Fibroblast of lung (primary cell): ENCODE measurements at regions not wholly inside any gene's neighbourhood (a gene's known extent, or its start where the extent isn't known, plus 50 kb on each side); places are given as distances from the start of the nearest gene placed in this dataset.

Experiments
- EZH2 ChIP-seq: IDR thresholded peaks from 2 replicates; pipeline ENCODE4 v1.5.1; 2012; ENCODE audit warnings: low read length, control low read depth, mild to moderate bottlenecking; ENCODE audit errors: missing control alignments
- TF ChIP-seq, protein P1 (sequence below), 2 donors: IDR thresholded peaks in 1 of 2; conservative IDR thresholded peaks in 1 of 2; 1 replicate in 1 of 2; 2 replicates in 1 of 2; pipeline ENCODE4 v1.5.1; 2011 to 2012; ENCODE audit warnings: low read length in 2 of 2, control low read depth in 1 of 2, inconsistent platforms in 1 of 2, low read depth in 1 of 2, mild to moderate bottlenecking in 1 of 2

DNA sequence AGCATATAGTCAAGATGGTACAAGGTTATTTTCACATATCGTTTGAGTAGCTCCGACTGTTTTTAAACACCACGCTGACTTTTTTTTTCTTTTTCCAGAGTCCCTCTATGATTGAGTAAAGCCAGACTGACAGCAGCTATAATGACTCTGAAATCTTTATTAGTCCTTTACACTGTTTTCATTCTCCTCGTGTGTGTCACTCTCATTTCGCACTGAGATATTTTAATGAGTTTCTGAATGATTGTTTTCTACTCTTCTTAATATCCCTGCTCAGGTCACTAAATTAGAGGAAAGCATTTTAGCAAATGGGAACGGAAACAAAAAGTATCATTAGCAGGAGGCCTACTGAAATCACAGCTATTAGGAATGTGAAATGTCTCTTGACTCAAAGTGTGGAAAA is 162.3 kb upstream of the MTPN start:
- TF ChIP-seq, protein P1, sequence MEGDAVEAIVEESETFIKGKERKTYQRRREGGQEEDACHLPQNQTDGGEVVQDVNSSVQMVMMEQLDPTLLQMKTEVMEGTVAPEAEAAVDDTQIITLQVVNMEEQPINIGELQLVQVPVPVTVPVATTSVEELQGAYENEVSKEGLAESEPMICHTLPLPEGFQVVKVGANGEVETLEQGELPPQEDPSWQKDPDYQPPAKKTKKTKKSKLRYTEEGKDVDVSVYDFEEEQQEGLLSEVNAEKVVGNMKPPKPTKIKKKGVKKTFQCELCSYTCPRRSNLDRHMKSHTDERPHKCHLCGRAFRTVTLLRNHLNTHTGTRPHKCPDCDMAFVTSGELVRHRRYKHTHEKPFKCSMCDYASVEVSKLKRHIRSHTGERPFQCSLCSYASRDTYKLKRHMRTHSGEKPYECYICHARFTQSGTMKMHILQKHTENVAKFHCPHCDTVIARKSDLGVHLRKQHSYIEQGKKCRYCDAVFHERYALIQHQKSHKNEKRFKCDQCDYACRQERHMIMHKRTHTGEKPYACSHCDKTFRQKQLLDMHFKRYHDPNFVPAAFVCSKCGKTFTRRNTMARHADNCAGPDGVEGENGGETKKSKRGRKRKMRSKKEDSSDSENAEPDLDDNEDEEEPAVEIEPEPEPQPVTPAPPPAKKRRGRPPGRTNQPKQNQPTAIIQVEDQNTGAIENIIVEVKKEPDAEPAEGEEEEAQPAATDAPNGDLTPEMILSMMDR (conservative IDR thresholded peaks at IDR 0.05 in 1 of 2, IDR thresholded peaks at IDR 0.05 in 1 of 2; ENCODE audit: low read depth in 1 of 2, low read length in 2 of 2), result no peak
- TF ChIP-seq EZH2, result no peak
